ENCODE measurements at regions not wholly inside any gene's neighbourhood (a gene's known extent, or its start where the extent isn't known, plus 50 kb on each side); places are given as distances from the start of the nearest gene placed in this dataset.

GRCh38 chr5:36459176-36460135 lies 146.9 kb upstream of the SLC1A3 start:
- peak in 2 of 4 donors; percentile 26 to 37 for TF ChIP-seq CTCF (IDR thresholded peaks at IDR 0.05)
- TF ChIP-seq POLR2A (IDR thresholded peaks at IDR 0.05), result no peak
